Osteoblast (primary cell): ENCODE measurements at regions not wholly inside any gene's neighbourhood (a gene's known extent, or its start where the extent isn't known, plus 50 kb on each side); places are given as distances from the start of the nearest gene placed in this dataset.

Source experiments
- DNase-seq: peaks from one replicate; pipeline ENCODE4 v3.0.0; 2011; ENCODE audit warnings: low spot score, mixed read lengths; ENCODE audit not compliant: insufficient read length; ENCODE audit errors: missing footprints
- H2AFZ ChIP-seq: 2 replicates; pipeline ENCODE4 v1.6.0; 2011; ENCODE audit warnings: mild to moderate bottlenecking, low read length
- H3K27ac ChIP-seq: 2 replicates; pipeline ENCODE4 v1.5.1; 2011; ENCODE audit warnings: mild to moderate bottlenecking, low read depth, low read length, moderate library complexity
- H3K27me3 ChIP-seq: 2 replicates; pipeline ENCODE4 v1.6.0; 2012; ENCODE audit warnings: mild to moderate bottlenecking, control low read depth, inconsistent platforms, low read length, moderate library complexity; ENCODE audit not compliant: insufficient read depth
- H3K36me3 ChIP-seq: 2 replicates; pipeline ENCODE4 v1.5.1; 2011; ENCODE audit warnings: mild to moderate bottlenecking, low read length, control low read depth, moderate library complexity; ENCODE audit not compliant: insufficient read depth
- H3K4me1 ChIP-seq: 2 replicates; pipeline ENCODE4 v1.5.1; 2011; ENCODE audit warnings: mild to moderate bottlenecking, low read length, control low read depth, moderate library complexity; ENCODE audit not compliant: insufficient read depth
- H3K4me2 ChIP-seq: 2 replicates; pipeline ENCODE4 v1.6.0; 2011; ENCODE audit warnings: mild to moderate bottlenecking, low read length; ENCODE audit not compliant: insufficient read depth
- H3K4me3 ChIP-seq: fragments of 200-600 bp; sonication (generic); 3 replicates; pipeline ENCODE4 v1.5.1; 2012; ENCODE audit warnings: mild to moderate bottlenecking, low read length, inconsistent platforms; ENCODE audit not compliant: insufficient read depth
- H3K79me2 ChIP-seq: 2 replicates; pipeline ENCODE4 v1.6.0; 2012; ENCODE audit warnings: mild to moderate bottlenecking, low read length, control low read depth, inconsistent platforms; ENCODE audit not compliant: insufficient read depth
- H3K9me3 ChIP-seq: 2 replicates; pipeline ENCODE4 v1.5.1; 2011; ENCODE audit warnings: low read depth, low read length, control low read depth
- H4K20me1 ChIP-seq: 2 replicates; pipeline ENCODE4 v1.6.0; 2012; ENCODE audit warnings: mild to moderate bottlenecking, low read length, control low read depth; ENCODE audit not compliant: insufficient read depth
- TF ChIP-seq, protein P1 (sequence below): IDR thresholded peaks from 2 replicates; pipeline ENCODE4 v1.5.1; 2011; ENCODE audit warnings: mild to moderate bottlenecking, low read depth, low read length, moderate library complexity; ENCODE audit errors: extremely low read depth

GRCh38 chr3:188104050-188104449 is 49.9 kb upstream of the LPP start:
- TF ChIP-seq, protein P1, sequence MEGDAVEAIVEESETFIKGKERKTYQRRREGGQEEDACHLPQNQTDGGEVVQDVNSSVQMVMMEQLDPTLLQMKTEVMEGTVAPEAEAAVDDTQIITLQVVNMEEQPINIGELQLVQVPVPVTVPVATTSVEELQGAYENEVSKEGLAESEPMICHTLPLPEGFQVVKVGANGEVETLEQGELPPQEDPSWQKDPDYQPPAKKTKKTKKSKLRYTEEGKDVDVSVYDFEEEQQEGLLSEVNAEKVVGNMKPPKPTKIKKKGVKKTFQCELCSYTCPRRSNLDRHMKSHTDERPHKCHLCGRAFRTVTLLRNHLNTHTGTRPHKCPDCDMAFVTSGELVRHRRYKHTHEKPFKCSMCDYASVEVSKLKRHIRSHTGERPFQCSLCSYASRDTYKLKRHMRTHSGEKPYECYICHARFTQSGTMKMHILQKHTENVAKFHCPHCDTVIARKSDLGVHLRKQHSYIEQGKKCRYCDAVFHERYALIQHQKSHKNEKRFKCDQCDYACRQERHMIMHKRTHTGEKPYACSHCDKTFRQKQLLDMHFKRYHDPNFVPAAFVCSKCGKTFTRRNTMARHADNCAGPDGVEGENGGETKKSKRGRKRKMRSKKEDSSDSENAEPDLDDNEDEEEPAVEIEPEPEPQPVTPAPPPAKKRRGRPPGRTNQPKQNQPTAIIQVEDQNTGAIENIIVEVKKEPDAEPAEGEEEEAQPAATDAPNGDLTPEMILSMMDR: no peak

More at GRCh38 chr3:188104050-188104449, 49.9 kb upstream of the LPP start:
- Histone ChIP-seq H3K4me3 (no peak overlapping the region), H3K4me2 (no peak overlapping the region), H3K4me1 (no peaks in the 10 kb centered on the region), H2AFZ (no peak overlapping the region), H3K27me3 (no peaks in the 10 kb centered on the region), H3K27ac (no peak overlapping the region), H3K9me3 (no peaks in the 10 kb centered on the region), H3K79me2 (no peaks in the 10 kb centered on the region), H3K36me3 (no peaks in the 10 kb centered on the region), H4K20me1 (no peaks in the 10 kb centered on the region)
- DNase-seq: no peak
